ENCODE measurements at regions not wholly inside any gene's neighbourhood (a gene's known extent, or its start where the extent isn't known, plus 50 kb on each side); places are given as distances from the start of the nearest gene placed in this dataset.

DNA sequence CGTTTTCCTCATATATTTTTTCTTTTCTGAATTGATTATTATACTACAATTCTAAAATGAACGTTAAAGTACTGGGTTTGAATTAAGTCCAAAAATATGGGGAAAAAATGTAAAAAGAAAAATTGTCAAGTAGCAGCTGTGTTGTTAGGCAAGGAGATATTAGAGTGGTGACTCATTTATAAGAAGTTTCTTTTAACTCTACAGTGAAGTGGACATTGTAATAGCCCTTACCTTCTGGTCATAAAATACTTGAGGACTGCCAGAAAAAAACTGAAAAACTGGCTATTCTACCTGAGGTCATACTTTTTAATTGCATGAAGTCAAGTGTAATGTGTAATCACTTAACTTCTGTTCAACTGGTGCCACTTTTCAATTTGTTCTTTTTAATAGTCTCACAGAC lies 523.1 kb upstream of the TSPY4 start:
- Histone ChIP-seq H3K27ac (no peak overlapping the region), H3K36me3 (no peaks in the 10 kb centered on the region), H3K4me3 (no peak overlapping the region), H3K27me3 (no peaks in the 10 kb centered on the region), H3K9me3 (no peaks in the 10 kb centered on the region), H3K4me1 (no peaks in the 10 kb centered on the region)
- DNase-seq: no peak
- intact Hi-C loops (cut with DNase I; ENCODE audit: low total_unique reads): no loop called here
- in situ Hi-C loops (cut with MboI; ENCODE audit: low sequenced_read_pairs in 4 of 4): no loop called here
- no peak for ATAC-seq
- TF ChIP-seq, protein P1, sequence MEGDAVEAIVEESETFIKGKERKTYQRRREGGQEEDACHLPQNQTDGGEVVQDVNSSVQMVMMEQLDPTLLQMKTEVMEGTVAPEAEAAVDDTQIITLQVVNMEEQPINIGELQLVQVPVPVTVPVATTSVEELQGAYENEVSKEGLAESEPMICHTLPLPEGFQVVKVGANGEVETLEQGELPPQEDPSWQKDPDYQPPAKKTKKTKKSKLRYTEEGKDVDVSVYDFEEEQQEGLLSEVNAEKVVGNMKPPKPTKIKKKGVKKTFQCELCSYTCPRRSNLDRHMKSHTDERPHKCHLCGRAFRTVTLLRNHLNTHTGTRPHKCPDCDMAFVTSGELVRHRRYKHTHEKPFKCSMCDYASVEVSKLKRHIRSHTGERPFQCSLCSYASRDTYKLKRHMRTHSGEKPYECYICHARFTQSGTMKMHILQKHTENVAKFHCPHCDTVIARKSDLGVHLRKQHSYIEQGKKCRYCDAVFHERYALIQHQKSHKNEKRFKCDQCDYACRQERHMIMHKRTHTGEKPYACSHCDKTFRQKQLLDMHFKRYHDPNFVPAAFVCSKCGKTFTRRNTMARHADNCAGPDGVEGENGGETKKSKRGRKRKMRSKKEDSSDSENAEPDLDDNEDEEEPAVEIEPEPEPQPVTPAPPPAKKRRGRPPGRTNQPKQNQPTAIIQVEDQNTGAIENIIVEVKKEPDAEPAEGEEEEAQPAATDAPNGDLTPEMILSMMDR (IDR thresholded peaks at IDR 0.05 in 4 of 5, conservative IDR thresholded peaks at IDR 0.05 in 1 of 5): no peak
- TF ChIP-seq POLR2A (IDR thresholded peaks at IDR 0.05): no peak

DNA sequence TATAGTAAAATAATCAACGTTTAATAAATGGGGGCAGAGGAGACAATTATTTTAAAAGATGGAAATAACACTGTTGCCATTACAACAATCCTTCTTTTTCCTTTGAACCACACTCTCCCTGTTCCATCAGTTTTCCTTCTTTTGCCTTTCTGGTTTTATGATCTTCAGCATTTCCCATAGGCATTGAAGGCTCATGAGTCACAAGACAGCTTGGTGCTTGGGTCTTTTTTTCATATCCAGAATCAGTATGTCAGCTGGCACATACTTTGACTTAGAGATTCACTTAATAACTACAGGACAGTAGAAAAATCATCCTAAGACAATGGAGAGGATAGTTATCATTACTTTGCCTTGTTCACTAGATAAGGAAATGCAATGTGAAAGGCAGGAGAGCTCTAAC lies 521.6 kb upstream of the TSPY4 start:
- DNase-seq: no peak

DNA sequence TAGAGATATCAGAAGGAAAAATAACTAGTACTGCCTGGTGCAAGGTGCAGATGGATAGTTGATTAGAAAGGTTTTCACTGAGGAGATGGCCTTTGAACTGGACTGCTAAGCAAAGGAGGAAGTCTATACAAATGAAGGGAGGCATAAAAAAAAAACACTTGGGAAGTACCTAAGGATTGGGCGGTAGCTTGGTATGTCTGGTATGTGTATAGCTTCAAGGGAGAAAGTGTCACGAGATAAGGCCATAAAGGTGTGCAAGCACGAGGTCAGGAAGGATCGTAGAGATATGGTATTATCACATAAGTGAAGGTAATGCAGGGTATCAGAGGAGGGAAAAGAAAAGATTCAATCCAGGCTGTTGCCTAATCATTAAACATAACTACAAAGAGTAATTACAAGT lies 517.2 kb upstream of the TSPY4 start:
- no peak overlapping the region for H3K27ac ChIP-seq
- no peaks in the 10 kb centered on the region for H3K27me3 ChIP-seq
- TF ChIP-seq, protein P1 (IDR thresholded peaks at IDR 0.05 in 4 of 5, conservative IDR thresholded peaks at IDR 0.05 in 1 of 5): no peak
- no peak for TF ChIP-seq POLR2A (IDR thresholded peaks at IDR 0.05)
- H3K9me3 ChIP-seq: no peaks in the 10 kb centered on the region
- DNase-seq: no peak
- ATAC-seq: no peak
- in situ Hi-C loops (cut with MboI; ENCODE audit: low sequenced_read_pairs in 4 of 4): no loop called here
- no peak overlapping the region for H3K4me3 ChIP-seq
- intact Hi-C loops (cut with DNase I; ENCODE audit: low total_unique reads): no loop called here
- no peaks in the 10 kb centered on the region for H3K36me3 ChIP-seq
- H3K4me1 ChIP-seq: no peaks in the 10 kb centered on the region

More for the DNA sequence above, 521.6 kb upstream of the TSPY4 start:
- no peak overlapping the region for H3K4me3 ChIP-seq
- in situ Hi-C loops (cut with MboI; ENCODE audit: low sequenced_read_pairs in 4 of 4): no loop called here
- H3K27ac ChIP-seq: no peak overlapping the region
- no peaks in the 10 kb centered on the region for H3K9me3 ChIP-seq
- H3K36me3 ChIP-seq: no peaks in the 10 kb centered on the region
- intact Hi-C loops (cut with DNase I; ENCODE audit: low total_unique reads): no loop called here
- no peak for TF ChIP-seq POLR2A (IDR thresholded peaks at IDR 0.05)
- TF ChIP-seq, protein P1 (IDR thresholded peaks at IDR 0.05 in 4 of 5, conservative IDR thresholded peaks at IDR 0.05 in 1 of 5): no peak
- H3K4me1 ChIP-seq: no peaks in the 10 kb centered on the region
- no peaks in the 10 kb centered on the region for H3K27me3 ChIP-seq
- ATAC-seq: no peak

DNA sequence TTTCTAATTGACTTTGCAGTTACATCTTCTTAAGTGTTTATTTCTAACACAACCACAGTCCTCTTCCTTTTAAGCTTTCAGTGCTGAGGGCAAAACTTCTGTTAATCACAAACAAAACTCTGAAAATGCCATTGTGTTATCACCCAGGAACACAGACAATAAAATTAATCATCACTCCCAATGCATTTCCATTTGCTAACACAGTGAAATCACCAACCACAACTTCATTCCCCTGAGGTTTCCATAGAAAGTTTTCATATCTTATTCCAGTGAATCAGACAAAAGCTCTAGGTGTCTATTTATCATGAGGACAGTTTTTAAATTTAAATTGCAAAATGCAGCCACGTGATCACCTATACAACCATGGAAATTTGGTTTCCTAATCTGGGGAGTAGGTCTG lies 516.2 kb upstream of the TSPY4 start:
- no peak for TF ChIP-seq POLR2A (IDR thresholded peaks at IDR 0.05)
- TF ChIP-seq, protein P1 (IDR thresholded peaks at IDR 0.05 in 4 of 5, conservative IDR thresholded peaks at IDR 0.05 in 1 of 5): no peak
- intact Hi-C loops (cut with DNase I; ENCODE audit: low total_unique reads): no loop called here
- no peaks in the 10 kb centered on the region for H3K27me3 ChIP-seq
- in situ Hi-C loops (cut with MboI; ENCODE audit: low sequenced_read_pairs in 4 of 4): no loop called here
- DNase-seq: no peak
- H3K4me3 ChIP-seq: no peak overlapping the region
- ATAC-seq: no peak
- H3K4me1 ChIP-seq: no peaks in the 10 kb centered on the region
- no peaks in the 10 kb centered on the region for H3K9me3 ChIP-seq
- no peaks in the 10 kb centered on the region for H3K36me3 ChIP-seq
- no peak overlapping the region for H3K27ac ChIP-seq

DNA sequence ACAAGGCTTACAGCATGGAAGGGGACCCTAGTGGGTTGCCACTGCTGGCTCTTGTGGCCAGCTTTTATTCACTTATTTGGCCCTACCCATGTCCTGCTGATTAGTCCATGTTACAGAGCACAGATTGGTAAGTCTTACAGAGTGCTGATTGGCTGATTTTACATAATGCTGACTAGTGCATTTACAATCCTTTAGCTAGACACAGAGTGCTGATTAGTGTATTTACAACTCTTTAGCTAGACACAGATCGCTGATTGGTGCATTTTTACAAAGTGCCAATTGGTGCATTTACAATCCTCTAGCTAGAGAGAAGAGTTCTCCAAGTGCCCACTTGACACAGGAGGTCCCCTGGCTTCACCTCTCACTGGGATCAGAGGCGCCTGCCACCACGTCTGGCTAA lies 485.0 kb upstream of the TSPY4 start:
- H3K4me3 ChIP-seq: no peak overlapping the region
- no peaks in the 10 kb centered on the region for H3K36me3 ChIP-seq
- intact Hi-C loops (cut with DNase I; ENCODE audit: low total_unique reads): no loop called here
- H3K9me3 ChIP-seq: no peaks in the 10 kb centered on the region
- TF ChIP-seq, protein P1 (IDR thresholded peaks at IDR 0.05 in 4 of 5, conservative IDR thresholded peaks at IDR 0.05 in 1 of 5): no peak
- no peak for TF ChIP-seq POLR2A (IDR thresholded peaks at IDR 0.05)
- no peak overlapping the region for H3K27ac ChIP-seq
- DNase-seq: no peak
- ATAC-seq: no peak
- no peaks in the 10 kb centered on the region for H3K27me3 ChIP-seq
- H3K4me1 ChIP-seq: no peaks in the 10 kb centered on the region
- in situ Hi-C loops (cut with MboI; ENCODE audit: low sequenced_read_pairs in 4 of 4): loop anchor here in 1 of 4 donors (25.0 kb wide), 1 partner anchor 90 kb away; no protein-coding TSS in a partner anchor

Measured in gastrocnemius medialis (tissue), 4 donors.